NCI-H146 treated with DMSO at 0.1 percent for 48 hours (cell line): ENCODE measurements at regions not wholly inside any gene's neighbourhood (a gene's known extent, or its start where the extent isn't known, plus 50 kb on each side); places are given as distances from the start of the nearest gene placed in this dataset.
"Not testable (repeated sequence)": the region's sequence is repeated elsewhere in the genome, so short reads cannot be mapped to it uniquely, and the experiment has no call there.

Experiments used
- DNase-seq: peaks from one replicate; lab custom pipeline; 2025; ENCODE audit not compliant: unreplicated experiment; lab: John Stamatoyannopoulos, UW

DNA sequence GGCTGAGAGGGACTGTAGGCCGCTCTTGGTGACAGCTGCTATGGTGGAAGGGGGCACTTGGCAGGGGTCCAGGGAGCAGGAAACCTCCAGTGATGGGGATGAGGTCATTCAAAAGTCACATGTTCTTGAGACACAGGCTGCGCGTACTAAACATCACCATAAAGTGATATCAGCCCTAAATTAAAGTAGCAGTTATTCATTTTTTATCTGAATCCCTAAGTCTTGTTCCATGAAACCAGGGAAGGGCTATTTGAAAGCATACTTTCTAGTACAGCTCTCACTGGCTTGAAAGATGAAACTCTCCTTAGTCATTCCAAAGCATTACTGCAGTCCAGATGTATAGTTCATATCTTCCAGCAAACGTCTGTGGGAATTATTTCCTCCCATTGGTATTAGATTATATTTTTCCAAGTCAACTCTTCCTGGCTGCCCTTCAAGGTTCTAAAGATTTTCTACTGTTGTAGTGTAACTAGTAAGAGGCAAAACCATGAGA, 373.1 kb downstream of the CD109 start:
- DNase-seq = no peak

DNA sequence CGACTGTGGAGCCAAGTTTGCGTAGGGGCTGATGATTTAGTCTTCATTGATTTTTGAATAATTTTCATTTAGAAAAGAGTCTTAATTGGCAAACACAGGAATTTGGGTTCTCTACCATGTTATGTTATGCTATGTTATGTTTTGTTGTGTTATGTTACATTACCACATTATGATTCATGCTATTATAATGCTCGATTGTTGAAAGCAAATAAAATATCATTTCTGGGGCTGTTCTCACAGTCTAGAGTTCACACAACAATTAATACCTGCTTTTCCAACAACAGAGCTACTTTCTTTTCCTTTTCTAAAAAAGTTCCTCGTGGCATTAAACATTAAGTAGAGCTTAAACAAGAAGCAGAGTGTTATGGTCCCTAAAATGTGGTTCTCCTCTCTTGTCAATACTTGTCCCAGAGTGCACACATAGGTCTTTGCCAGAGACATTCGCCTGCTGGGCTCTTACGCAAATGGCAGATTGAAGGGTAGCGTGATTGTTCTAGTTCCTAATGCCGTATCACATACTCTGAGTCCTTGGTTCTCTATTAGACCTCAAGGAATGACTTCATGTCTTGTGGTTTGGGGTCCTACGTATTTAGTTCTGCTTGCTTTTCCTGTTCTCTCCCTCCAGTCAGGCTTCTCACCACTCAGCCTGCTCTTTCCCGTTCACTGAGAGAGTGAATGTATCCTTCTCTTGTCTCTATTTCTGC, 370.3 kb downstream of the CD109 start:
- no peak for DNase-seq

DNA sequence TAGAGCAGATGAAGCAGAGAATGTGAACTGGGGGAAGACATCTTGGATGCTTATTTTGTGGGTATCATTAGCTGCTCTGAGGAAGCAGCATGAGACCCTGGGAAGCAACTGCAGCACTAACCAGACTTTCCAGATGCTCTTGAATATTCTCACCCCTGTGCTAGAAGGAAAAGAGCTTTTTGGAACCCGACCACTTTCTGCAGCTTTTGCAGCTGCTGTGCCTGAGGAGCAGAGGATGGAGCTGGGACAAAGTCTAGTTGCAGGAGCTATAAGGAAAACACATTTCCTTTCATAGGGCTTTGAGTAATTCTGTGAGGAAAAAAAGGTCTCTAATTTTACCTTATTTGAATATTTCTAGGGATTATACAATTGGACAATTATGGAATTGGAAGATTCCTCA, 369.7 kb downstream of the CD109 start:
- DNase-seq = no peak

DNA sequence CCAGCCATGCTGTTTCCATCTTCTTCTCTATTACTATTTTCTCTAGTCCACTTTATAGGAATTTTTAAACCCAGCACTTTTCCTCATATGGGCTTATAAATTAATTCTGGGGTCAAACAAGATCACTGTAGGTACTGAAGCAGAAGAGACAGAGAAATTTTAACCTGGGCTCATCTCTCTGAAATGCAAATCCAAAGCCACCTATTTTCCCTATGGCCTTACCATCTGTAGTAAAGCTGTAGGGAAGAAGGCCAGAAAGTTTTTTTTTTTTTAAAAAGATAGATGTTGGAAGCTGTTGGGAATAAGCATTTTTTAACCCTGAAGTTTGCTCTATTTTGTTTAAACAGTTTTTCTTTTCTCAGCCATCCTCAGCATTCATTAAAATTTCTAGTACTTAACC, 367.4 kb downstream of the CD109 start:
- DNase-seq = no peak

DNA sequence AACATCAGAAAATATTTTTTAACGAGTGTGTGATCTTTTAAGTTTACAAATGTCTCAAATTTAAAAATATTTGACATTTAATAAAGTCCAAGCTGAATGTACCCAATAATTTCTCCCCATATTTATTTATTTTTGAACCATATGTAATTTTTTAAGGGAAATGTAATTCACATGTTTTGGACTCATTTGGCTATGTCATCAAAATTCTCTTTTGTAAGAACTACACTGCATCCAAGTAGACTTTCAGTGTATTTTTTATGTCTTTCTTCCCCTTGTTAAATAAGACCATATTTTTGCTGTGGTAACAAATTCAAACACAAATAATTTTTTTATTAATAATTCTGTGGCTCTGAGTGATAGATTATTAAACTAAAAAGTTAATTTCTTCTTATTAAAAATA, 365.2 kb downstream of the CD109 start:
- DNase-seq = no peak

DNA sequence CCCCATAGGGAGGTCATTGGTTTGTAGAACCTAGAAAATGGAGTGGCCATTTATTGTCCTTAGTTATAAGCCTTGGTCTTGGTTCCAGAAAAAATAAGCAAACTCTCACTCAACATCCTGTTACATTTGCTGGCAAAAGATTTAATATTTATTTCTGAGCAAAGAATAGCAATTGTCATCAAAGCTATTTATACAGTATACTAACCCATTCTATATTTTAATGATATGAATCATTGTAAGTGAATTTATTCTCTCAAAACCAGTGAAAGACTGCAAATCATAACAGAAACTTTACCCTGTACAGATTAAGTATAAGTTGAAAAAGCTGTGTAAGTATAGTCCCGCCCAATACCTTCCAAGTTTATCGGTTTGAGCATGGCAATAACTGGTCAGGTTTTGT, 364.4 kb downstream of the CD109 start:
- DNase-seq = no peak

DNA sequence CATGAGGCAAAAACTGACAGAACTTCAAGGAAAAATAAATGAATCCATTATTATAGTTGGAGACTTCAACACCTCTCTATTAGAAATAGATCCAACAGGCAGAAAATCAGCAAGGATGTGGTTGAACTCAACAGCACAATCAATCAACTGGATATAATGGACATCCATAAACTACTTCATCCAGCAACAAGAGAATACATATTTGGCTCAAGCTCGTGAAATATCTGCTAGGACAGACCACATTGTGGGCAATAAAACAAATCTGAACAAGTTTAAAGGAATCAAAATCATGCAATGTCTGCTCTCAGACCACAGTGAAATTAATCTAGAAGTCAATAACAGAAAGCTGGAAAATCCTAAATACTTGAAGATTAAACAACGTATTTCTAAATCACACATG, 362.6 kb downstream of the CD109 start:
- no peak for DNase-seq

DNA sequence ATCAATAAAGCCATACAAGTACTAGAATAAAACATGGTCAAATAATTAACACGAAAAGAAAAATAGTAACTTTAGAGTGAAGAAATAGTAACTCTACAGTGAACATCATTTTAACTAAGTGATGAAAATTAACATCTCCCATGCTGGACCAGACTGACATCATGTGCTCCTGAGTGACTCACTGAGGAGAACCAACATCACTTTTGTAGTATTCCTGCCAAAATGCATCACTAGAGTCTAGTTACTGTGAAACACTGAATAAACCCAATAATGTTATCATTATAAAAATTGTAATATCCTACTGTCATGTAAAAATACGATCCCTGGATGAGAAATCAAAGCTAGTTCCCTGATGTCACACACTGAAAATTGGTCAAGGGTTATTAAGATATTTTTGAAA, 361.3 kb downstream of the CD109 start:
- no peak for DNase-seq

DNA sequence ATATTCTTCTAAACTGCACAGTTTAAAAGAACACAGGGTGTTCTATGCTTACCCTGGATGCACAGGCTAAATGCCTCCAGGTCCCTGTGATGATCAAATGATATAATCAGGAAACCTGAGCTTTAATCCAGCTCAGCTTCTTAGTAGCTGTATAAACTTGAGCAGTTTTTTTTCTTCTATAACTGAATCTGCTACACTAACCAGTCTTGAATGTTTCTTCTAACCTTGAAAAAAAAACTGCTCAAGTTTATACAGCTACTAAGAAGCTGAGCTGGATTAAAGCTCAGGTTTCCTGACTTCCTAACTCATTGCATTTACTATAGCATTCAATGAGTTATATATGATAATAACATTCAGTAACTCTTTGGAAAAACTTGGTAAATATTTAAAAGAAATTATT, 358.2 kb downstream of the CD109 start:
- DNase-seq = no peak

DNA sequence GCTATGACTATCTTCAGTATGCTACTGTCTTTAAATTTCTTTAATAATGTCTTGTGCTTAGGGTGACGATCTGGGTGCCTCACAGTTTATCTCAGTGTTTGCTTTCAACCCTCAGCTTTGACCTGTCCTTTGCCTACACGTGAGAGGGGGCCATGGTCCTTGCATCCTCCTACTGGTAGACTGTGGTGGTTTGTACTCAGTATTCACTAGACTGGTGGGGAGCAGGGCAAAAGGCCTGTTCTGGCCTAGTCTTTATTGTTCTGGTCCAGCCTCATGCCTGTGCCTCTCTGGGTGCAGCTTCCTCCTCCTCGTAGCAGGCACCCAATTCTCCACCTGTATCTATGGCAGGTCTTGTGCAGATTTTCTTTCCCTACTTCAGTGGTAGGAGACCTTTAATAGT, 354.9 kb downstream of the CD109 start:
- no peak for DNase-seq

DNA sequence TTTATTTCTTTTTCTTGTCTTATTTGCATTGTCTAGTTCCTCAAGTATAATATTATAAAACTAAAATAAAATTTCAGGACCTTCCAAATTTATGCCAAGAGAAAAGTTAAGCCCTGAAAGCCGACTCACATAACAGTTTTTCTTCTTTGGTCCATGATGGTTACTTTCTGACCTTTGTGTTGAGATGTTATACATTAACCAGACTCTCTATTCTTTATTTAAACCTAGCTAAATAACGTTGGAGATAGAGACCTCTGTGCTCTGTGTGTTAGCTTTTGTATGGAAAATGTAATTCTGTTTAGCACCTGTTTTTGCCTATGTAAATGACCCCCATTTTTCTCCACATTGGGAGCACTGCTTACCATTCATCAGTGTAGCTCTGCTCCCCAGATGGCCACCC, 352.4 kb downstream of the CD109 start:
- no peak for DNase-seq

DNA sequence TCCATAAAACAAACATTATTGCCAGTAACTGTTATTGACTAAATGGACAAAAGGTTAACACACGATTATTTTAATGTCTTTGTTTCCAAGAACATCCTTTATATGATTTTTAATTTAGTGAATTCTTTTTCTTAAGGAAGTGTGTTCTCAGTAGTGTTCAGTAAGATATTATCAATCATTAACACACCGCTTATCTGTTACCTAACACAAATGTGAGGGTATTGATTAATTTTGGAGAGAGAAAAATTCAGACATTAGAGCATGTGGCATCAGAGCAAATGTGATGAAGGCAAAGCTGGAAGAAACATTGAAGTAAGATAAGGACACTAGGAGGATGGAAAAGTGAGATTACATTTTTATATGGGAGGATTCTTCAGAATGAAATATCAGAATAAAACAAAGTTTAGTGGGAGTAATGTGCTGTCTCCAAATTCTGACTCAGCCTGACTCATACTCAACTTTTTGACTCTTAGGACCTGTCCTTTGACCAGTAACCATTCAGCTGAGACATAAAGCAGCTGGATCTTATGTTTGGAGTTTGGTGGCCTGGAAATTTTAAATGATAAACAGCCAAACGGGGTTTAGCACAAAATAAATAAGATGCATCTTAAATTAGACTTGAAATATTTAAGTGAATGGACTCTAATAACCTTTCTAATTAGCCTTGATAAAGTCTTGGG, 348.6 kb downstream of the CD109 start:
- no peak for DNase-seq

DNA sequence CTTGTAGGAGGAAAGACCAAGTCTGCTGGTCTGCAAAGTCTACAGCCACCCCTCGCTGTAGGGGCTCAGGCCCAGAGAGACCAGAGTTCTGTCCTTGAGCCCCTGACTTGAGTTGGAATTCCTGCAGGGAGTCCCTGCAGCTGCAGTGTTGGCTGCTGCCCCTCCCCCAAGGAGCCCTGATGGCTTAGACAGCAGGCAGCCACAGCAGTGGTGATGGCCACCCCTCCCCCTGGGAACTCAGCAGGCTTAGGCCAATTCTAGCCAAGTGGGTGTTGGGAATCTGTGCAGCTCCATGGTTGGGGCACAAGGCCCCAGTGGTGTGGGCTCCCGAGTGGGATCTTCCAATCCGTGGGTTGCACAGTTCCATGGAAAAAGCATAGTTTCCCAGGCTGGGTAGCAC, 345.4 kb downstream of the CD109 start:
- no peak for DNase-seq

DNA sequence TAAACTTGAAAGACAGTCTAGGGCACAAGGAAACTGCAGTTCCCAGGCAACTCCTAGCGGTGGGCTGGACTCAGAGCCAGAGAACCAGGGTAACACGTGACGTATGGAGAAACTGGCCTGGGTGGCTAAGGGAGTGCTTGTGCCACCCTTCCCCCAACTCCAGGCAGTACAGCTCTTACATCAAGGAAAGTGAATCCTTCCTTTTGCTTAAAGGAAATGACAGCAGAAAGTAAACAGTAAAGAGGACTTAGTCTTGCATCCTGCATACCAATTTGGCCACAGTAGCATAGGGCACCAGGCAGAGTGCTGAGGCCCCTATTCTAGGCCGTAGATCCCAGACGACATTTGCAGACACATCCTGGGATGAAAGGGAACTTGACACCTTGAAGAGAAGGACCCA, 322.8 kb downstream of the CD109 start:
- DNase-seq = no peak

DNA sequence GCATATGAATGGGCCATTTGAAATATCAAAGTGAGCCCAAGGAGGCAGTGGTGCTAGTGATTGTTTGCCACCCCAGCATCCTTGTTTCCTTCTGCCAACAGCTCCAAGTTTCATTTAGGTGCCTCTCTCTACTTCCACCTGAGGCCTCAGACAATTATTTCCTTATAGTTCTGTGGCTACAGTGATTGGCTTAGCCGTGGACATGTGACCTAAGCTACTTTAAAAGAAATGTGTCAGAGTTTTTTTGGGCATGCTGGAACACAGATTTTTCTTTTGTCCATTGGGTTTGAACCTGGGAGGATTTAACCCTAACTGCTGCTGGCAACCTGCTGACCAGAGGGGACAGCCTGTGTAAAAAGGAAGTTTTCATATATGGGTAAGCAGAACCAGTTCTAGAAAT, 319.4 kb downstream of the CD109 start:
- no peak for DNase-seq

DNA sequence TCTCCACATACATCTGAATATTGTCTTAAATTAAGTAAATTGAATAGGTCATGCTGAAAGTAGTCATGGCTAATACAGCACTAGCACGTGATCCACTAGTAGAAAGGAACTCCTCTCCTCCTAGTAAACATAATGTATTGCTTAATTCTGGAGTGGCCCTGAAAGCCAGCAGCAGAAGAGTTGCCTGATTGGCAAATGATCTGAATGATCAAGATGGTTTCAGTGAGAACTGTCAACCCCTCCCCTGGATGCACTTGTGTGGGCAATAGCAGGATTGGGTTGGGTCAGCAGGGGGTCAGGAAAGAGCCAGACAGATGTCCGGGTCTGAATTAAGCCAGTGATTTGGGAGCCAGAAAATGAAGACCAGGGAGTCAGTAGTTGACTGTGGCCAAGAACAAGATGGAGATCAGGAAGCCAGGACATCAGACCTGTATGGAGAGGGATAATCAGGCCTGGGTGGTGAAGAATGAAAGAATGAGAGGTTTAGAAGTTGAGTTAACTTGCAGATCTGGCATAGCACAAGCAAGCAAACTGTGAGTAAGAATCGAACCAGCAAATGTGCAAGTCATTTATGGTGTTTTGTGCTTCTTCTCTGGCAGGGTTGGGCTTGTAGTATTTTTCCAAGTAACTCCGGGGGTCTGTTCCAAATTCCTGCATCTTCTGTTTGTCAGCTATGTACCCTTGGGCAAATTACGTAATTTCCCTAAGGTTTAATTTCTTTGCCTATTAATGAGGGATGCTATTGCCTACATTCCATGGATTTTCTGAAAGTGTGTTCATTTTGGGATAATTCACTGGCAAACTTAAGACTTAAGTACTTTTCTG, 304.9 kb downstream of the CD109 start:
- no peak for DNase-seq

DNA sequence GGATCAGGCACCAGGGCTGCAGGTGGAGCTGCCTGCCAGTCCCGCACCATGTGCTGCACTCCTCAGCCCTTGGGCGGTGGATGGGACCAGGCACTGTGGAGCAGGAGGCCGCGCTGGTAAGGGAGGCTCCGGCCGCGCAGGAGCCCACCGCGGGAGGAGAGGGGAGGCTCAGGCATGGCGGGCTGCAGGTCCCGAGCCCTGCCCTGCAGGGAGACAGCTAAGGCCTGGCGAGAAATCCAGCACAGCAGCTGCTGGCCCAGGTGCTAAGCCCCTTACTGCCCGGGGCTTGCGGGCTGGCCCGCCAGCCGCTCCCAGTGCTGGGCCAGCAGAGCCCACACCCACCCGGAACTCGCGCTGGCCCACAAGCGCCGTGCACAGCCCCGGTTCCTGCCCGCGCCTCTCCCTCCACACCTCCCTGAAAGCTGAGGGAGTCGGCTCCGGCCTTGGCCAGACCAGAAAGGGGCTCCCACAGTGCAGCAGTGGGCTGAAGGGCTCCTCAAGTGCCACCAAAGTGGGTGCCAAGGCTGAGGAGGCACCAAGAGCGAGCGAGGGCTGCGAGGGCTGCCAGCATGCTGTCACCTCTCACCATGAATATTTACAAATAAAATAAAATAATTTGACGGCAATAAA, 294.7 kb downstream of the CD109 start:
- DNase-seq = not testable (repeated sequence)

DNA sequence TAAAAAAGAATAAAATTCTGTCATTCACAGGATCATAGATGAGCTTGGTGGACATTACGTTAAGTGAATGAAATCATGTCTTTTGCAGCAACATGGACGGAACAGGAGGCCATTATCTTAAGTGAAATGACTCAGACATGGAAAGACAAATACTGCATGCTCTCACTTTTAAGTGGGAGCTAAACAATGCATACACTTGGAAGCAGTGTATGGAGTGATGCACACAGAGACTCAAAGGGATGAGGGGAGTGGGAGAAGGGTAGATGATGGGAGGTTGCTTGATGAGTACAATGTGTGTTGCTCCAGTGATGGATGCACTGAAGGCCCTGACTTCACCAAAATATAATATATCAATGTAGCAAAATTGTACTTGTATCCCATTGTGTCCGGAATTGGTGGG, 293.4 kb downstream of the CD109 start:
- no peak for DNase-seq

DNA sequence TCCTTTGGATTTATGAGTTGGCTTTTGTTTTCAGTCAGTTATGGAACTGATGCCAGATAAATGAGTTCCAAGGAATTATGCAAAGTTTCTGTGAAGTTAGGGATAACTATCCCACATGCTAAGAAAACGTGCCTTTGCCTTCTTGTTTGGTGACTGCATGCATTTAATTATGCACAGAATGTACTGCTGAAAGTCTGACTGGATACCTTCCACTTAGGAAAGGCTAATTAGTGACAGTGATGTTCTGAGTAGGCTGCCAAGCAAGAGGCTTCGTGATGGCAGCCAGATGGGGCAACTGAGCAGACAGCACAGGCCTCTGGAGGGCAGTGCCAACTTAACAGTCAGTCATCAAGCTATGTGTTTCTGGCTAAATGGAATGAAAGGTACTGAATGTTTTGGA, 289.9 kb downstream of the CD109 start:
- no peak for DNase-seq

DNA sequence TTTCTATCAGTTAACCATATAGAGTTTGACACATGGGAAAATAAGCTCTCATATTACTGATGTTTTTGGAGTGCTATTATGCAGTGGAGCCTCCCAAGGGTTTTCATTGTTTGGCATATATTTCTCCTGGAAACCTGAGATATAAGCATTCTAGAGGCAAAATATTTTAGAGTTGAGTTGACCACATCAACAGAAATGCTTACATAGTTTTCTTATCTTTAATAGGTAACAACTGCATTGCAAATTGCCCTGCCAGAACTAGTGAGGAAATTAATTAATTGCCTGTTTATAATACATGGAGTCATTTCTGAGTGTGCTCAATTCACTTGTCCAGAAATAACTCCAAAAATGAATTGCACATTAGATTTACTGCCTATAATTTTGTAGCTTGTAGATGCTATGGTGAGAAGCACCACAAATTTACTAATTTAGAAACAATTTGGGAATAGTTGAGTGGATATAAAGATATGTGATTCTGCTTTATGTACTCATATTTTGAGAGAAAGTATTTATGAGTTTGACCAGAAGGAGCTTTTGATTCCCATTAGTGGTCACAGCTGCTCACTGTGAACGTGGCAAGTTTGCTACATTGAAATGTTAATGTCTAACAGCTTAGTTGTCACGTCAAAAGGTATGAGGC, 288.7 kb downstream of the CD109 start:
- DNase-seq = no peak

DNA sequence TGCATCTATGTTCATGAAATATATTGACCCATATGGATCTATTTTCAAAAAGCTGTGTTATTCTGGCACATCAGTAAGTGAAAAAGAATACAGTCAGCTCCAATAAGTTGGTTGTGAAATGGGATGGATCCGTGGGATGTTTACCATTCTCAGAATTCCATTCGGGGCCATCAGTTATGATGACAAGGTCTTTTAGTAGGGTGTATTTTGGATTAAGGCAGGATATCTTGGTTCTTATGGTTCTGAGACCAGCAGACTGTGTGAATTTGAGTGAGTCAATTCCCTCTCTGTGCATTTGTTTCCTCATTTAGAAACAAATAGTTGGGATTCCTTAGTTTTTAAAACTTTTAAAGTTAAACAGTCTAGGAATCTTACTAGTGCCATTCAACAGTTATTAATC, 287.4 kb downstream of the CD109 start:
- no peak for DNase-seq
